ENCODE measurements at regions not wholly inside any gene's neighbourhood (a gene's known extent, or its start where the extent isn't known, plus 50 kb on each side); places are given as distances from the start of the nearest gene placed in this dataset.

GRCh38 chr13:50344717-50345116 lies 329.5 kb downstream of the KCNRG start:
- TF ChIP-seq GATA2 (IDR thresholded peaks at IDR 0.05; ENCODE audit: low read depth, low read length), result no peak
- TF ChIP-seq GATA3 (IDR thresholded peaks at IDR 0.05; ENCODE audit: low read depth, low read length), result no peak

Measured in SH-SY5Y (cell line).